ENCODE measurements at regions not wholly inside any gene's neighbourhood (a gene's known extent, or its start where the extent isn't known, plus 50 kb on each side); places are given as distances from the start of the nearest gene placed in this dataset.
"Not testable (repeated sequence)": the region's sequence is repeated elsewhere in the genome, so short reads cannot be mapped to it uniquely, and the experiment has no call there.

DNA sequence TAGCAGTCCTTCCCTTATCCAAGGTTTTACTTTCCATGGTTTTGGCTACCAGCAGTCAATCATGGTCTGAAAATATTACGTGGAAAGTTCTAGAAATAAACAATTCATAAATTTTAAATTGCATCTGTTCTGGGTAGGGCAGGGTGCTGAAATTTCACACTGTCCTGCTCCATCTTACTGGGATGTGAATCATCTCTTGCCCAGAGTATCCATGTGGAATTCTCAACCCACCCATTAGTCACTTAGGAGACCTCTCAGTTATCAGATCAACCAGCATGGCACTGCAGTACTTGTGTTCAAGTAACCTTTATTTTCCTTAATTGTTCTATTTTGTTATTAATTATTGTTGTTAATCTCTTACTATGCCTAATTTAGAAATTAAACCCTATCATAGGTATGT is 202.8 kb upstream of the CPHXL start:
- DNase-seq, result no peak

DNA sequence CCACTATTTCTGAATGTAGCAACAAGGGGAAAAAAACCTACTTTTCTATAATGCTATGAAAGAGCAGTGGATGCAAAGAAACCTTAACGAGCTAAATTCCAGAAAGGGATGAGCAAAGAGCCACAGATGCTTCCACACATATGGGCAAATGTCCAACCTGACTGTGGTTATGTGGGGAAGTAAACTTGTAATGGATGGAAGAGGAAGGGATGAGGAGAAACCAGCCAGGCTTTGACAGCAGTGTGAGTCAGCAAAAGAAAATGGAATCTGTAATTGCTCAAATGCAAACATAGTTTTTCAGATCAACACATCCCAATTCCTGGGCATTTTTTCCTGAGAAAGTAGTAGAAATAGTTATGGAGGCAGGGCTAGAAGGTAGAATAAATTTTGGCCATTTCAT is 204.8 kb upstream of the CPHXL start:
- no peak for DNase-seq

DNA sequence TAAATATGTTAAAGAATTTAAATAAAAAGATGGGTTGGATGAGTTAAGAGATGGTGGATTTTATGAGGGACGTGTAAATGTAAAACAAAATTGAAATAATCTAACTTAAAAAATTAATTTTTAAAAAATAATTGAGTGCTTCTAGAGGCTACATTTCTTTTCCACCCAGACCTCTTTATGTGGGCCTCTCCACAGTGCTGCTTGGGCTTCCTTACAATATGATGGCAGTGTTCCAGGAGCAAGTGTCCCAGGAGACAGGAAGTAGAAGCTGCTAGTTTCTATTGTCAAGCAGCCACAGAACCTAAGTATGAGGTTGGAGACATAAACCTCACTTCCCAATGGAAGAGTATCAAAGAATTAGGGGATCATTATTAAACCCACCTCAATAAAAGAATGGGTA is 205.7 kb upstream of the CPHXL start:
- DNase-seq, result no peak

DNA sequence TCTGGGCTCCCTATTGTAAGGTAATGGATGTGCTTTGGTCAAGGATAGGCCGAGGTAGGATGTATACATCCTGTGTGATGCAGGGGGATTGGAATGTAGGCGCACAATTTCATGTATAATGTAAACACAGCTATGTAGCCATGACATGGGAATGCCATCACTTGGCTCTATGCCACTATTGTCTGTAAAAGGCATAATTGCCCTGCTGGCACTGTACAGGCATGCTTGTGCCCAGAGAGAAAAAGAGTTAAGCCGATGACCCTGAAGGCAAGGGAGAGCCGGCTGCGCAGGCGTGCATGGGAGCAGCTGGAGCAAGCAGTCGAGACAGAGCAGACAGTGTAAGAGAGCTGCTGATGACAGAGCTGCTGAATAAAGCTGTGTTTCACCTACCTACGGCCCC is 212.5 kb upstream of the CPHXL start:
- no peak for DNase-seq

DNA sequence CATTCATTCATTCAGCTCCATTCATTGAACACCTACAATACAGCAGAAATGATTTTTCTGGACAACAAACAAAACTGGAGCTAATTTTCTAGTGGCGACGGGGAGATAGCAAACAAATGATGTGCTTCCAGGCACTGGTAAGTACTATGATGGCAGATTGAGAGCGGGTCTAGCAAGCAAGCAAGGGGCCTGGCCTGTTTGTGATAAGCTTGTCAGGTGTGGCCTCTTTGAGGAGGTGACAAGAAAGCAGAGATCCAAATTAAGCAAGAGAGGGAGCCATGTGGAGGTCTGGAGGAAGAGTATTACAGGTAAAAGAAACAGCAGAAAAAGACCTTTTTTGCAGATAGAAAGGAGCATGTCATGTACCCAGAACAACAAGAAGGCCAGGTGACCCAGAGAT is 216.1 kb upstream of the CPHXL start:
- no peak for DNase-seq

DNA sequence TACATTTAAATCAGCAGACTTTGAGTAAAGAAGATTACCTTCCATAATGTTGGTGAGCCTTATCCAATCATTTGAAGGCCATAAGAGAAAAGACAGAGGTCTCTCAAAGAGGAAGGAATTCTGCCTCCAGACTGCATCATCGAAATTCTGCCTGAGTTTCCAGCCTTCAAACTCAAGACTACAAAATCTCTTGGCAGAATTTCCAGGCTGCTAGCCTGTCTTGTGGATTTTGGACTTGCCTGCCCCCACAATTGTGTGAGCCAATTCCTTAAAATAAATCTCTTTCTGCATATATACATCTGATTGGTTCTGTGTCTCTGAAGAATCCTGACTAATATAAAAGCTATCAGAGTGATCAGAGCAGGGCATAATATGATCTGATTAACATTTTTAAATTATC is 216.6 kb upstream of the CPHXL start:
- no peak for DNase-seq

DNA sequence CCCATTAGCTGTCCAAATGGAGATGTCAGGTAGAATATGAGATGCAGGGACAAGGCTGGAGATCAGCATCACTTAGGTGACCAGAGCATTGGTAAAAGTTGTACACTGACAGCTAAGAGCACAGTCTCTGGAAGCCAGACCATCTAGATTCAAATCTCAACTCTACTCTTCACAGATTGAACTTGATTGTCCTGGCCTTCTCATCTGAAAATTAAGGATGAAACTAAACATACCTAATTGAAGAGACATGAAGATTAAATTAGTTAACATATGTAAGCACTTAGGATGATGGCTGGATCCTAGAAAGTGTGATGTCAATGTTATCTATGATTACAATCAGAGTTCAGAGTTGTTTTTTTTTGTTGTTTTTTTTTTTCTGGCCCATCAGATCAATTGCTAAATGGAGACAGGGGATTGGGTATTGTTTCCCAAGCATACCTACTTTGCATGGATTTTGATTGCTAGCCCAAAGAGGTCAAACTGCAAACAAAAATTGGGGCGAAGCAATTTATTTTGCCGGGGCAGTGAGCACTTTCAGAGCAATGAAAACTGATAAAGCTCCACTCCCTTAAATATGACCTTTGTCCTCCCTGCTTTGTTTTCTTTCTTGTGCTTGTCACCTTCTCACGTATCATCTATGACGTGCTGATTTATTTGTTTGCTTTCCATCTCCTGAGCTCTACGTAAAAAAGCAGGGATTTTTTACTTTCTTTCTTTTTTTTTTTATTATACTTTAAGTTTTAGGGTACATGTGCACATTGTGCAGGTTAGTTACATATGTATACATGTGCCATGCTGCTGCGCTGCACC is 217.6 kb upstream of the CPHXL start:
- DNase-seq, result peak; percentile 46

DNA sequence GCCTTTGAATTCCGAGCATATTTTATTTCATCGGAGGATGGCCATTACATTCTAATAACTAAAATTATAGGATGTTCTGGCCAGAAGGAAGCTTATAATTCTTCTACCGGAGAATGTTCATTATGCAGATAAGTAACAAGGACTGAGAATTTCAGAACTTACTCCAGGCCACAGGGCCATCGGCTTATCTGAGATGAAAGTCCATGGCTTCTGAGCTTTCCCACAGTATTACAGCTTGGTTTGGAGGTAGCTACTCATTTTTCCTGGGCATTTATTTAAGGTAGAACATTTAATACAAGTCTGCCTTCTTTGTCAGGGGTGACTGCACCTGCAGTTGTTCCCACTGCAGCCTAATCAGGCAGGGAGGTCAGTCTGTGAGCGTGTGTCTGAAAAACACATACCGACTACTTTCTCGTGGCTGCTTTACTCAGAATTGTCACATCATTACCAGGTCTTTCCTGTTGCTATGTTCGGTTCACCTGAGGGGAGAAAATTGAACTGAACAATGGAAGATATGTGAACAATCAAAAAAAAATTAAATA is 219.7 kb upstream of the CPHXL start:
- DNase-seq, result no peak

DNA sequence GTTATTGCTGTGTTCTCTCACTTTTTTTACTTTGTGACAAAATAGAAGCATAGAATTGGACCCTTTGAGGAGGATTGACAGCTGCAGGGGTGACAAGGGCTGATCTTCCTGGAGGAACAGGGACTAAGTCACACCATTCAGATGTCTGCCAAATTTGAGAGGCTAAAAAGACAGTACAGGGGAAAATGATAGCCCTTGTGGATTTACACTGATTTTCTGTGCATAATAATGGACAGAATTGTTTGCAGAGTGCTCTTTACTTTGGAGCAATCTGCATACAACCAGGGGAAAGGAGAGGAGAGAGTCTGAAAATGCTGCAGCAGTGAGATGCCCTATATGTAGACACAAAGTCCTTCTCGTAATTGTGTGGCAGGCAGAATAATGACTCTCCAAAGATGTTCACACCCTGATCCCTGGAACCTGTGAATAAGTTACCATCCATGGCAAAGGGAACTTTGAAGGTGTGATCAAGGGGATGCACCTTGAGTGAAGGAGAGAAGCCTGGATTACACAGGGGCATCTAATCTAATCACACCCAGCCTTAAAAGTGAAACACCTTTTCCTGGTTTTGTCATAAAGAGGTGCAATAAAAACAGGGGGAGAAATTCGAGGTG is 221.4 kb upstream of the CPHXL start:
- DNase-seq, result no peak

DNA sequence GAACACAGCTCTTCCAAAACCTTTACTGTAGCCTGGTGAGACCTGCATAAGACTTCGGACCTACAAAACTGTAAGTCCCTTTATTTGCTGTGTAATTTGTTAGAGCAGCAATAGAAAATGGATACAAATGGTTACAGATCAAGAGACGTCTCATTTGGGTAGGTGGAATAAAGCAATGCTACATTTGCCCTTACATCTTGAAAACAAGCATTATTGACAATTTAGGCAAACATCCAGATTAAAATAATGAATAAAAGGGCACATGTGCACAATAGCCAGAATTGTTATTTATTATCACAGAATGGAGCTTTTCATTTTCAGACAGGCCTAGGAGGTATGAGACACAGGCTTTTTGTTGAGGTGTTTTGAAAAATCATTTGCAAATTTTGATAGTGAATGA is 222.2 kb upstream of the CPHXL start:
- no peak for DNase-seq

DNA sequence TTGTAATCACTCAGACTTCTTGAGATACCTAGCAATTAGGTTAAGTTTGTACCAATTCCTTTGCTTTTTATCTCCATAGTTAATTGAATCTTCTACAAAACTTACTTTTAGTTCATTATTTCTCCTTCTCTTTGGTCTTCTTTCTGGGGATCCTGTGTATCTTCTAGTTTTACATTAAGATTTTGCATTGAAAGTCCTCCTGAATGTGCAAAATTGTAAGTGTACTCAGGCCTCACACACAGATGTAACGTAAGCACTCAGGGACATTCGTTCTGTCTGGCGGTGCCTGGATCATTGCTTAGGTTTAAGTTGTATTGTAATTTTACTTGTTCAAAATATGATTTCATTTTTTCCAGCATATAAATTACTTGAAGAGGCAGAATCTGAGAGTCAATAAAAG is 222.6 kb upstream of the CPHXL start:
- DNase-seq, result no peak

DNA sequence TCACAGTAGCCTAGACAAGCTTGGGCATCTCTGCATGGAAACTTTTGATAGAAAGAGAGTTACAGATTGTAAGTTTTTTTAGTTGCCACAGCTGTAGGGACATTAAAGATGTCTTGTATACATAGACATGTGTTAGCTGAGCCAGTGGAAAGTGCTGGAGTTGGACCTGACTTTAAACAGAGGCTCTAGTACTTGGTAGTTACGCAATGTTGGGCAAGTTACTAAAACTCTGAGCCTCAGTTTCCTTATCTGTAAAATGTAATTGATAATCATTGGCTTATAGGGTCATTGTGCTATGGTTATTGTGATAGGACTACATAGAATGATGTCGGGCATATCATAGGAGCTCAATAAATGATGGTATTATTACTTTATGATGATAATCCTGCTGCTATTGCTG is 225.8 kb upstream of the CPHXL start:
- DNase-seq, result no peak

DNA sequence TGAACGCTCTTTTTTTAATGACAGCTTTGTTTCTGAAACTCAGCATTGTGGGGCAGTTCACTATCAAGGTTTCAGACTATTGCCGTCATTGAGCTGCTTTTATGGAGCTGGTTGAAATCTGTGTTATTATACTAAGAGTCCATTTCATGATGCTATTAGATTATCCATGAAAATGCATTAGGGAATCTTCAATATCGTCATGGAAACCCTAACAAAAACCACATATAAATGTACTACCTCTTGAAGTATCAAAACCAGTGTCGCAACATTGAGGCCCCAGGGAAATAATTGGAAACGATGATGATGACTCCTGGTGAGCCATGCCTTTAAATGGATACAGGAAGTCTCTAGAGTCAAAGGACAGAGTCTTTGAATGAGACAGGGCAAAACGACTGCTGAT is 231.6 kb upstream of the CPHXL start:
- DNase-seq, result no peak

DNA sequence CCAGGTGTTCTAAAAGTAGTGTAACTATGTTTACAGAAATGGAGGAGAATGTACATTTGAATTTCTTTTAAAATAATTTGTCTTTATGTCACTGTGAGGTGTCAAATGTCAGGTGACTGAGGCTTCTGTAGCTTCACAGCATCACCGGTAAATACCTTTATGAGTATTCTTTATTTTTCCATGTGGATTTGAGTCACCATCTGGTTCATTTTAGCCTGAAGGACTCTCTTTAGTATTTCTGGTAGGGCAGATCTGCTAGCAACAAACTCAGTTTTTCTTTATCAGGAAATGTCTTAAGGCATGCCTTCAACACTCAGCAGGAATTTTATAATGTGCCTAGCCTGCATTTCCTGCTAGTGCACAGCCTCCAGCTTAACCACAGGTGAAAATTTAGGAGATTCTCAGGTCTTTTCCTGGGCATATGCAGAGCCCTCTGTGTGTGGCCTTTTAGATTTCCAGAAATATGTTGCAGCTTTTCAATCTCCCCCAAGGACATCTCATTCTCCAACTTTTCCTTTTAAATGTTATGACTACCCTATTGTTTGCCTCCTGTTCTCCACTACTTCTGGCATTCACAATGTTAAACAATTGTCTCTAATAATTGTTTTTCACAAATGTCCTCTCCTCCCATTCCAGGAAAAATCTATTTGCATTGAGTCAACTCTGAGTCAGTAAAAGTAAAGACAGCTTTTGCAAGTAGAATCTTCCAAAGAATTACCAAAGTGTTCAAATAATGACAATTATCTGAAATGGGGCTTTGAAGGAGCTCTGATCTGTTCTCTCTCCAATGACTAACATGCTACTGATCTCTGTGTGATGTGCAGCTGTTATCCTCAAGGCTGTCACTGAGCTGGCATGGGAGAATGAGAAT is 239.4 kb upstream of the CPHXL start:
- no peak for DNase-seq

DNA sequence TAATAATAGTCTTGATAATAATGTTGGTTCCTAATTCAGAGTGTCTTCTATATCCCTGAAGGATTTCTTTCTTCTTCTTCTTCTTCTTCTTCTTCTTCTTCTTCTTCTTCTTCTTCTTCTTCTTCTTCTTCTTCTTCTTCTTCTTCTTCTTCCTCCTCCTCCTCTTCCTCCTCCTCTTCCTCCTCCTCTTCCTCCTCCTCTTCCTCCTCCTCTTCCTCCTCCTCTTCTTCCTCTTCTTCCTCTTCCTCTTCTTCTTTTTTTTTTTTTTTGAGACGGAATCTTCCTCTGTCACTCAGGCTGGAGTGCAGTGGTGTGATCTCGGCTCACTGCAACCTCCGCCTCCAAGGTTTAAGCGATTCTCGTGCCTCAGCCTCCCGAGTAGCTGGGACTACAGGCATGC is 242.8 kb upstream of the CPHXL start:
- DNase-seq, result not testable (repeated sequence)

DNA sequence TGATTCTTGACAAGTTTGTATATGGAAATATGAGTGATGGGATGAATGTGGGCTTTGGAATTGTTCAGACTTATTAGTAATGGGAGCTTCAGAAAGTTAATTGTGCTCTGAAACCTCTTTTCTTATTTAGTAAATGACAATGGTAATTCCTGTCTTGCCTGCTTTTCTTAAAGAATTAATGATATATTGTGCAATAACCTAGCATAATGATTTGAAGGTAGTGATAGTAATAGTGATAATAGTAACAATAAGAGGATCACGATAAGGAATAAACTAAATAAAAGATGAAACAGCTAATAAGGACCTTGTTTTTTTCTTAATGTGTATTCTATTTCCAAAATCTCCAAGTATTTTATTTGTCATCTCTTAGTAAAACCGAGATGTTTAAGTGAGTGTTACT is 245.0 kb upstream of the CPHXL start:
- no peak for DNase-seq

DNA sequence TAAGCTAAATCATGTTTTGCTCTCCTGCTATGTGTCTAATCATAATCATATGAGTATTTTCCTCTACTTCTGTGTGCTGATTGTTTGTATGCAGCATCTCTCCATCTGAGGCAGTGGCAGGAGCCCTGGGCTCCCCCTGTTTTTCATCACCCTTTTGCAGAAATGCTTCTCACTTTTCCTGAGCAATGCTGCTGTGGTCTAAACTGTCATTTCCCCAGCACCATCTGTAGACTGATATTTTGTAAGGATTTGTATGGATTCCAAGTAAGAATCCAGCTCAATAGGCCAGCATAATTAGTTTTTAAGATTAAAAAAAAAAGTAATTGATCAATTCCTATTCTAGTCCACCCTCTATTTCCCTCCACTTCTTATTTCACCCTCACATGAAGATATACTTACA is 257.0 kb upstream of the CPHXL start:
- DNase-seq, result no peak

DNA sequence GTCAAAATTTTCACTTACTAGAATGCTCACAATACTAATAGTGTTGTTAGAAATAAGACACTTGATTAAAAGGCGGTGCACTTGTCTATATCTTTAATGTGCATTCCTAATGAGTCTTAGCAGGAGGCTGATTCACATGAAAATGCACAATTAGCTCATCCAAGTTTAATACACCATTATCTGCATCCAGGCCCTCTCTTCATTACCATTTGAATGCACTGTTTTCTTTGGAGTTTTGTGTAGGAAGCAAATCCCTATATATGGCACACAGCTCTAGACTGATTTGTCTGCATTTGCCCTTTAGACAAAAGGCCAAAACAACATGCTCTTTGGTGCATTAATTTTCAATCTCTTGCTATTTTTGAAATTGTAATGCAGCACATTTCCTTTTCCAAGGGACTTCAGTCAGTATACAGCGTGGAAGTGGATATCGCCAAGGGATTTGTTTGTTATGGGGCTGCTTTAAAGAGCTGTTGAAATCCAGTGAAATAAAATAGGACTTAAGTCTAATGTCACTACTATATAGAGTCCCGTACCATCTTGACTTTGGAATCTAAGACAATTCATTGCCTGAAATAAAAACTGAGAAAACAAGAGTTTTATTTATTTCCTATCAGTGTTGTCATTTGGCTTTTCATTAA is 257.6 kb upstream of the CPHXL start:
- no peak for DNase-seq

DNA sequence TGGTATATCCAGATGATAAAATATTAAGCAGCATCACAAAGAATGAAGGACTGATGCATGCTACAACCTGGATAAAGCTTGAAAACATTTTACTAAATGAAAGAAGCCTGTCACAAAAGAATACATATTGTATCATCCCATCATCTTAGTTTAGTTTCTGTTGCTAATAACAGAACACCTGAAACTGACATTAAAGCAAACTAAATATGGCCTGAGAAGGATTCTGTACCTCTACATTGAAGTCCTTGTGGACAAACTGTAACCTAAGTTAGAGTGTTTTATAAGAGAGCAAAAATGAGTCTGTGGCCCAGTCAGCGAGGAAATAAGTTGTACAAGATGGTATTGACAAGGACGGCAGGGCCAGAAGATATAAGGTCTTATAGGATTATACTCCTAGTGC is 261.0 kb upstream of the CPHXL start:
- DNase-seq, result no peak

DNA sequence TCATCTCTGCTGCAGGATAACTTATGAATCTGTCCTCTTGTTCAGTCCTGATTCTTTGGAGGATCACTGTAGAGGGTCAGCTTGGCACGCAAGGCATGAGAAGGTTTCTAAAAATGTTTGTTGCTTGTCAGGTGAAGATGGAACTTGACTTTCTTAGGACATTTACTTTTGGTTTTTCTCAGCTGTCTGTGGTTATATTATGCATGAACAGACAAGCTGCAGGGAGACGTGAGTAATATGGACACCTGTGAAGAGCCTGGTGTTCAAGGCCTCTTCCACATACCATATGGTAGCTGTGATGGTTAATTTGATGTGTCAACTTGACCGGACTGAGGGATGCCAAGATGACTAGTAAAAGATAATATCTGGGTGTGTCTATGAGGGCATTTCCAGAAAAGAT is 270.2 kb upstream of the CPHXL start:
- DNase-seq, result no peak

DNA sequence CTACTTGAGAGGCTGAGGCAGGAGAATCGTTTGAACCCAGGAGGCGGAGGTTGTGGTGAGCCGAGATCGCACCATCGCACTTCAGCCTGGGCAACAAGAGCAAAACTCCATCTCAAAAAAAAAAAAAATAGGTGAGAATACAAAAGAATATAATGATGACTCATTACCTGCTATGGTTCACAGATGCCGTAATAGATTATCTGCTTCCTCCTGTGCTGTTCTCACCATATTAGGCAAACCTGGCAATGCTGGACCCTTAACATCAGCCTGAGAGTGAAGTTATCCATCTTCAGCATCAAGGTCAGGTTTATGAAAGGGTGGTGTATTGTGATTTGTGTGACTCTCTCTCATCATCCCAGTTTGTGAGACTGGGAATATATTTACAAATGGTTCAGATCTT is 271.3 kb upstream of the CPHXL start:
- DNase-seq, result no peak

DNA sequence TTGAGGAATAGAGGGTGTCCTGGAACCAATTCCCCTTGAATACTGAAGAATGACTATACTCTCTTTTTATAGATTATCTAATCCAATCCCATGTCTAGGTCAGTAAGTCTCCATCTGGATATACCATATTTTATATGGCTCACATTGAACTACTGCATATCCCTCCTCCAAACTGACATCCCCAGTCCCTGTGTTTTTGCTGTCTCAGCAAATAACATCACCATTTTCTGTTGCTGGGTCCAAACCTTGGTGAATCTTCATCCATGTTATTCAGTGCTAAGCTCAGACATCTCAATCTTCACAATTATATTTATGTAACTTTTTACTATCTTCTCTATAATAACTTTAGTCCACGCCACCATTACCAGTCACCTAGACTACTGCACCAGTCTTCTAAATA is 269.6 kb upstream of the CNTNAP4 start:
- no peak for DNase-seq

DNA sequence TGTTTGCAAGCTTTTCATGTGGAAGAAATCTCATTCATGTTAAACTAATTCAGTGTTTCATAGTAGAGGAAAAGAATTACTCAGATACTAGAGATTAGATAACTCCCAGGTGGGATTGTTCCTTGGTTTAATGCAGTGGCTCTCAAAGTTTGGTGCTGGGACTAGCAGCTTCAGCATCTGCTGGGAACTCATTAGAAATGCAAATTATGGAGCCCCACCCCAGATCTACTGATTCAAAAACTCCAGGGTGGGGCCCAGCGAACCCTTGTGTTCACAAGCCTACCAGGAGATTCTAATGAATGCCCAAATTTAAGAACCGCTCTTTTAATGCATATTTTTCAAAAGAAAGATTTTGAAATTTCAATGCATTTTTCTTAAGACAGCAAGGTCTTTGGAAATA is 253.4 kb upstream of the CNTNAP4 start:
- DNase-seq, result no peak
